HG03520 (cell line): ENCODE measurements at regions not wholly inside any gene's neighbourhood (a gene's known extent, or its start where the extent isn't known, plus 50 kb on each side); places are given as distances from the start of the nearest gene placed in this dataset.
"Not testable (repeated sequence)": the region's sequence is repeated elsewhere in the genome, so short reads cannot be mapped to it uniquely, and the experiment has no call there.

ENCODE experiments used
- ATAC-seq: cut with Tn5 transposase; IDR thresholded peaks from one replicate; pipeline ENCODE4 v1.9.1; 2021; ENCODE audit warnings: mild to moderate bottlenecking, moderate library complexity; ENCODE audit not compliant: unreplicated experiment

DNA sequence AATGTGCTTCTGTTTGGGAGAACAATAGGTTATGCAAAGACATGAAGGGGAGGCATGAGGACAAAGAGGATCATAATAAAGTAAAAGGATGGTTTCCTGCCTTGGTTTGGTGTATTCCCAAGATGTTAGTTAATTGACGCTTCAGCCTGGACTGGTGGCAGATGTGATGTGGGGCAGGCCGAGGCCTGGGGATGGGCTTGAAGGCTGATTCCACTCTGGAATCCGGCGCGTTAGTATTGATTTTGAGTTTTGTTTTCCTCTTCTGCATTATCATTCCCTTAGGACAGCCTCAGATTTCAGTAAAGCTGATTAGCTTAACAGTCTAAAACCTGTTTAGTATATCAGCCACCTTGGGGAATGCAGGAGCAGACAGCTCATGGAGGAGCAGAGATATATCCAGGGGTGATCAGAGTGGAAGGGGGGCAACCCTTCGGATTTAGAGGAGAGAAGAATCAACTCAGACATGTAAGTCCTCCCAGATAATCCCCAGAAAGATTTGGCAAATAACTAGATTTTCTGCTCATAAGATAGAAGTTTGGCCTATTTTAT is 159.8 kb upstream of the MTPN start:
- no peak for ATAC-seq

DNA sequence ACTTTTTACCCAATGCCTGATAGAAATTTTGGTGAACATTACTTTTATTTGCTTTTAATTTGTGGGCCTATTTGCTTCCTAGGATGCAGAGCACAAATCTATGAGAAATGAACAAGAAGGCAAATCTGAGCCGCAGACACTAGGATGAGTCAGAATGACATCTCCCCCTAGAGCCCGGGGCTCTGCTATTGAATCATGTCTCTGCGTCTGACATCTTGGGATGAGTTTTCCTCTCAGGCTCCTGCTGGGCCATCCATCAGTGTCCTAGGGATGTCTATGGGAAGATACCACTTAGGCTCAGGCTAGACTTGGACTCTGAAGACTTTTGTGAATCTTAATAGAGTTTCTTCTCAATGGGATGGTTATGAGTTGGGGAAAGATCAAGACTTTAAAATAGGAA is 157.3 kb upstream of the MTPN start:
- ATAC-seq: no peak

DNA sequence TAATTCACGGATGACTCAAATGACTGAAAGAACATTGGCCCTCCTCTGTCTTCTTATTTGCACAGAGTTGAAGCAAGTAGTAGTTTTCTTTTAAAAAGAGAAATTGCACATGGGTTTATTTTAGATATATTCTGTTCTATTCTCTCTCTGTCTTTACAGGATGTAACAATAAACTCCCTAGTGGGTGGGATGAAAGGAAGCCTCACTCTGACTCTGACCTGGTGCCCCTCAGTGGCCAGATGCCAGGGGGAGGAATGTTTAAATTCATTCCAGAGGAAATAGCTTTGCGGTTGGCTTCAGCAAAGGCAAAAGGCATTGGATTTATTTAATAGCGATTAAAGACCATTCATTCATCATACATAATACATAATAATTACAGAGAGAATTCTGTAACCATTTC is 156.4 kb upstream of the MTPN start:
- no peak for ATAC-seq

DNA sequence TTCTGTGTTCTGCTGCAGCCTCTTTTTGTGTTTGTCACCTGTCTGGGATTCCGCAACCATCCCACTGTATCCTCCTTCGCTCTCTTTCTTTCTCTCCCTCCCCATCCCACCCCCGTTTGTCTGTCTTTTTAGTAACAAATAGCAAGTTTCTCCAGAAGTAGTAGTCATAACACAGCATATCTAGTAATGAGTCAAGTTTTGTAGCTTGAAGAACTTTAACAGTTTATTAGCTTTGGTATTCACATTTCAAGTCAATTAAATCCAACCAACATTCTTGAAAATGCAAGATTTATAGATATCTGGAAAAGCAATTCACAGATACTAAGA is 154.1 kb upstream of the MTPN start:
- no peak for ATAC-seq

DNA sequence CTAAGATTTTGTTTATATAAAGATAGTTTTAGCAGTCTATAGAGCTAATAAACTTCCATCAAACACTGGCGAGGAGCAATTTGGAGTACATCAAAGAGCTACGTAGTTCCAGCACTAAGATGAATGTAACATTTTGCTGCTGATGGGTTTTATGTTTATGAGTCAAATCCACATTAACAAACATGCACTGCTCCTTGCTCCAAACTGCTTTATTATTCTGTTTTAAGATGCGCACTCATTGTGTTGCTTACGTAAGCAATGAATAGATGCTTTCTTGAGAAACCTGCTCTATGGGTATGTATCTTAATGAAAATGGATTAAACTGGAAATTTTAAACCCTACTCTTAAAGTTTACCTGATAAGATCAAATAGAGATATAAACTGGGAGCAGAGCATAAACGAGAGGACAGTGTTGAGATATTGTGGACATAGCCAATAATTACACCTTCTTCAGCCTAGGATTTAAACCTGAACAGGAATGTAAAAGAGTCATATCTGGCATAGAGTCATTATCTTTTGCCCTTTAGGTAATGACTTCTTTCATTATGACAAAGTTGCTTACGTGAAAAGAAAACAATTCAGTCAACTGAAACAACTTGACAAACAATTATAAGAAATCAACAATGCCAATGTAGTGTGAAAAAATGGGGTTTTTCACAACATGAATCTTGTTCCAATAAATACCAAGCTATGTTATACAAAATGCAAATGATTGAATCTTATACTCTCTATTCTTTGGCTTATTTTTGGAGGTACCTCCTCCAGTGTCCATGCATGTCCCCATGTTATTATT is 153.5 kb upstream of the MTPN start:
- no peak for ATAC-seq

DNA sequence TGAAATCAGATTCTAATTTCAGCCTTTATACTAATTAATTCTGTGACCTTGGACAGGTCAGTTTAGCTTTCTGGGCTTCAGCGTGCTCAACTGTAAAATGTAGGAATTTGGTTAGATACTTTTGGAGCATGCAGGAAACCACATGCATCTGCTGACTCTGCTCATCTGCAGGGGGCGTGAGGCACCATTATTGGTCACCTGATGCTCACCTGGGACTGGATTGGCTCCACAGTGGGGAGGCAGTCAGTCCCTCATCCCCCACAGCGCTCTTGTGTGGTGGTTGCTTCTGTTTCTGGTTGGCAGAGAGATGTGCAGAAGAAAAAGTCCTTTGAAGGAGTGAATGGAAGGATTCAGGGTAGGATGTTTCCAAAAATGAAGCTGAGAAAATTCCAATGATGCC is 150.9 kb upstream of the MTPN start:
- no peak for ATAC-seq

DNA sequence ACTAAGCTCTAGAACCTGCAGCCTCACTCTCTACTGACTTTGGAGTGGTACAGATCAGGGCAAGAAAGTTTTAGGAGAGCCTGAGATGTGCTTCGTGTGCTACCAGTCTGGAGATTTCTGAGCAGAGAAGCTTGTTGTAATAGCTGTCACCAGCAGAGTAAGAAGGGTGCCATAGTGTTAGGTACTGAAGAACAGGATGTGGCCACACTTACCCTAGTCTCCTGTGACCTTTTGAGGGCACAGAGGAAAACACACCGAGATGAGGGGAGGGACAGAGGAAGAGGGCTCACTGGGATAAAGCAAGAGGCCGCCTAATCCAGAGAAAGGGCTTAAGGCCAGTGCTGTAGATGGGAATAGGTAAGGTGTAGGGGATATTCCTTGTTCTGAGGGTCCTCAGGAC is 146.2 kb upstream of the MTPN start:
- ATAC-seq: no peak

DNA sequence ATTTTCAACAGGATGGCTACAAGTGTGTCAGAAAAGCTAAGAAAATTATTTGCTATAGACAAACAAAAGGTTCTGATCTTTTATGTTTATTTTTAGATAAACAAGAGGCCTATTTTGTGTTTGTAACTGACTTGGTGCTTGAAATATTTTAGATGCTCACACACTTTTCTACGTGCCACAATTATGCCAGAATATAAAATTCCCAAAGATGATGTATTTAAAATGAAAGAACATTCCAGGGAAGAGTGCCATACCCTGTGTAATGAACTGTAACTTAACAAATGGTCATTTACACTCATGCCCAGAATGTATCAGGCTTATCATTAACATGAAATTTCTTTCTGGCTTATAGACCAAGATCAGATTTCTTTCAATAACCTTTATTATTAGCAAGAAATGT is 144.9 kb upstream of the MTPN start:
- no peak for ATAC-seq

DNA sequence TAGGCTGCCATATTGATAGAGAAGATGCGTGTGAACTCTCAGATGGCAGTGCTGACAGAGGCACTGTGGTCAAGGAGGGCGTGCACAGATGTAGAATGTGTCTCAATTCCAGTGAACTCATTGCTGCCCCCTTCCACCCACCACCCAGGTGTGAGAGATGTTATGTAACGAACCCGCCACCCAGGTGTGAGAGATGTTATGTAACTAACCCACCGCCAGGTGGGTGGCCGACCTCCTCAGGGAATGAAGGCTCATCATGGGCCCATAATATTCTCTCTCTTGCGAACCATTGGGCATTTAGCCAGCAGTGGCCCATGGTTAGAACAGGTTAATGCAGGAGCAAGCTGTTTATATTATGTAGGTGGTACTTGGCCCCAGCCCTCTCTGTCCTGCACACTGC is 140.4 kb upstream of the MTPN start:
- ATAC-seq: no peak

DNA sequence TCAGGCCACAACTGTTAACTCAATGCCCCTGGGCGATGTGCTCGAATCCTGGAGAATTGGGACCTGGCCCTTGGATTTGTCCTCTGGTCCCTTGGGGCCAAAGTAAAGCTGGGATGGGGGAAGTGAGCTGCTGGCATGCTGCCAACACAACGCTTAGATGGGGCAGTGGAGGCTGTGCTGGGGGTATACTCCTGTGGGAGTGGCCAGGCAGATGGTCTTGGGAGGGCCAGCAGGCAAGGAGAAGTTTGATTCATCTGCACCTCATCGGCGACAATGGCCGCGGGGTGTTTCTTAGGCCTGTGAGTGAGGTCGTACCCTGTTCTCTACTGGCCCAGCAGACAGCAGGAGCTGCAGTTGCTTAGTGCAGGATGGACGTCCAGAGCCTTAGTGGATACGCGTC is 139.0 kb upstream of the MTPN start:
- ATAC-seq: no peak

DNA sequence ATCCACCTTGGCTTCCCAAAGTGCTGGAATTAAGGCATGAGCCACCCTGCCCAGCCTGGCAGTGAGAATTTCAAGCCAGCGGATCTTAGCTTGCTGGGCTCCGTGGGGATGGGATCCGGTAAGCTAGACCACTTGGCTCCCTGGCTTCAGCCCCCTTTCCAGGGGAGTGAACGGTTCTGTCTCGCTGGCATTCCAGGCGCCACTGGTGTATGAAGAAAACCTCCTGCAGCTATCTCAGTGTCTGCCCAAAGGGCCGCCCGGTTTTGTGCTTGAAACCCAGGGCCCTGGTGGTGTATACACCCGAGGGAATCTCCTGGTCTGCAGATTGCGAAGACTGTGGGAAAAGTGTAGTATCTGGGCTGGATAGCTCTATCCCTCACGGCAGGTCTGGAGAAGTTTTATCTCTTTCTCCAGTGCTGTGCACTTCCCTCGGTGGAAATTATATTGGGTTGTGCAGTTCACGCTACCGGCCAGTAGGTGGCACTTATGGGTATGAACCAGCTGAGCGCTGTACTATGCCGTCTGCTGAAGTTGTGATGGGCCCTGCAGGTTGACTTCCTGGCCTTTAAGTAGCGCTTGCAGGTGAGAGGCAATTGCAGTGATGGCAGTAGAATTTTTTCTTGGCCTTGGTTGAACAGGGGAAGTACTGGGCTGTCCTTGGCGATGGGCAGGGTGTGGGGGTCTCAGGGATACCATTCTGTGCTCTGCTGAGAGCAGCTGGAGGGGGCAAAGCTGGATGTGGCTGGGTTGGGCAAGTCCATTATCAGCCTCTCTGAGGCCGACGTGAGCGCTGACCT is 138.0 kb upstream of the MTPN start:
- peak; percentile 98 for ATAC-seq

DNA sequence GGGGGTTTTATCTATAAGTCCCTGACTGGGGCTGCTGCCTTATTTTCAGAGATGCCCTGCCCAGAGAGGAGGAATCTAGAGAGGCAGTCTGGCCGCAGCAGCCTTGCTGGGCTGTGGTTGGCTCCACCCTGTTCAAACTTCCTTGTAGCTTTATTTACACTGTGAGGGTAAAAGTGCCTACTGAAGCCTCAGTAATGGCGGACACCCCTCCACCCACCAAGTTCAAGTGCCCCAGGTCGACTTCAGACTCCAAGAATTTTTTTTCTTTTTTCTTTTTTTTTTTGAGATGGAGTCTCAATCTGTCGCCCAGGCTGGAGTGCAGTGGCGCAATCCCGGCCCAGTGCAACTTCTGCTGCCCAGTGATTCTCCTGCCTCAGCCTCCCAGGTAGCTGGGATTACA is 137.3 kb upstream of the MTPN start:
- not testable (repeated sequence) for ATAC-seq

DNA sequence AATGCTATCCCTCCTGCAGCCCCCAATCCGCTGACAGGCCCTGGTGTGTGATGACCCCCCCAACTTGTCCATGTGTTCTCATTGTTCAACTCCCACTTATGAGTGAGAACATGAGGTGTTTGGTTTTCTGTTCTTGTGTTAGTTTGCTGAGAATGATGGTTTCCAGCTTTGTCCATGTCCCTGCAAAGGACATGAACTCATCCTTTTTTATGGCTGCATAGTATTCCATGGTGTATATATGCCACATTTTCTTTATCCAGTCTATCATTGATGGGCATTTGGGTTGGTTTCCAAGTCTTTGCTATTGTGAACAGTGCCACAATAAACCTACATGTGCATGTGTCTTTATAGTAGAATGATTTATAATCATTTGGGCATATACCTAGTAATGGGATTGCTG is 131.9 kb upstream of the MTPN start:
- not testable (repeated sequence) for ATAC-seq

DNA sequence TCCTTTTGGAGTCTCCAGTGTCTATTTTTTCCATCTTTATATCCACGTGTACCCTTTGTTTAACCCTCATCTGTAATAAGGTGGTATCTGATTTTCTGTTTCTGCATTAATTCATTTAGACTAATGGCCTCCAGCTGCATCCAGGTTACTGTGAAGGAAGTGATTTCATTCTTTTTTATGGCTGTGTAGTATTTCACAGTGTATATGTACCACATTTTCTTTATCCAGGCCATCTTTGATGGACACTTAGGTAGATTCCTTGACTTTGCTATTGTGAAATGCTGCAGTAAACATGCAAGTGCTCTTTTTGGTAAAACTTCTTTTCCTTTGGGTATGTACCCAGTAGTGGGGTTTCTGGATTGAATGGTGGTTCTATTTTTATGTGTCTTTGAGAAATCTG is 128.0 kb upstream of the MTPN start:
- ATAC-seq: no peak

DNA sequence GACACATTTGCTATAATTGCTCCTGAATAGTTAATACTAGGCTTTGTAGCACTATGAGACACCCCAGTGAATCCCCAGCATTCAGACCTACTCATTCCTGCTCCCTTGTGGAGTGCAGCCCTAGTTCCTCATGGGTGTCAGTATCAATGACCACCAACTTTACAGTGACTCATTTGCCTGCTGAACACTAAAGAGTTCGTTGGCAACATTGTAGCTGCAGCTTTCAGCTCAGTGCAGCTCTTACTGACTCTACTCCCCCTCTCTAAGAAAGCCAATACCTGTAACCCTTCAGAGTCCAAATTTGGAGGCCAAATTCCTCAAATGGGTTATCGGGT is 127.1 kb upstream of the MTPN start:
- no peak for ATAC-seq

DNA sequence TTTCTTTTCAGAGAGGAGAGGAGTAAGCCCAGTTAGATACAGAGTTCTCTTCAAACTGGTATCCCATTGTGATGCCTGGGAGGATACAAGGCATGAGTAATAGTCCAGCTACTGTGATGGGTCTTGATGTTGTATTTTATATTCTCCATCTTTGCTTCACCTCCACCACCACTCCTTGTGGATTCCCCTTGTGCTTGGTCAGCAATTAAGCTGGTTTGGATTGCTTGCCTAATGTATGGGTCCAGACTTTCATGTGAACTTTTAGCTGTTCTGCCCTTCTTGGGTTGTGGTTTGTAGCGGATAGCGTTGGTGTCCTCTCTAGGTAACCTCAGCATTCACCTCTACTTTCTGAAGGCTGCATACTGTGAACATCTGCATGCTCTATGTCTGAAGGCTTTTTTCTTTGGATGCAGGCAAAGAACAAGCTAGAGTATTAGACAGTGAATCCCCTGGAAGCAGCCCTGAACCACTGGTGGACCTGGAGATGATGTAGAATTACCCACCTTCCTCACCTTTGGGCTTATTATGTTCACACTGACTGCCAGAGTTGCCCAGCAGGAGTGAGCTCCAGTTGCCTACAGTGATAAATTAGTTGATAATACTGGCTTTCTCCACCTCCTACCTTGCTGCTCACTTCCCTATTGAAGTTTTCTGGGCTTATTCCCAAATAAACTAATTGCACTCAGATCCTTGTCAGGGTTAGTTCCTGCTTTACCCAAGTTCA is 126.5 kb upstream of the MTPN start:
- ATAC-seq: no peak

DNA sequence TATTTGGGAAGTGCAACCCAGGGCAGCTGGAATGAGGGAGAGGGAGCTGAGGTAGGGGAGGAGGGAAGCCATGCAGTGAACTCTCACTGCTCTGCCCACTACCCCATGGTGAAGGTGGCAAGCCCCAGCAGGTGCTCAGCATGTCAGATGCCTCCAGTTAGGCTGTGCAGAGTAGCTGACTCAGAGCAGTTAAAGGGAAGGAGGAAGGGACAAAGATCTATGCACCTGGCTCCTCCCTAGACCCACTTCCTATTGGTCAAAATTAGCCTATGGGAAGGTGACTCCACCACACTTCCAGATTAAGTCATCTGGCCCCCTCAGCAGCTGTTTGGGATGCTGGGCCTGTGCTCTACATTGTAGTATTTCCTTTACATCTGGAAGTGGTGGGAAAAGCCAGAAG is 125.7 kb upstream of the MTPN start:
- no peak for ATAC-seq

DNA sequence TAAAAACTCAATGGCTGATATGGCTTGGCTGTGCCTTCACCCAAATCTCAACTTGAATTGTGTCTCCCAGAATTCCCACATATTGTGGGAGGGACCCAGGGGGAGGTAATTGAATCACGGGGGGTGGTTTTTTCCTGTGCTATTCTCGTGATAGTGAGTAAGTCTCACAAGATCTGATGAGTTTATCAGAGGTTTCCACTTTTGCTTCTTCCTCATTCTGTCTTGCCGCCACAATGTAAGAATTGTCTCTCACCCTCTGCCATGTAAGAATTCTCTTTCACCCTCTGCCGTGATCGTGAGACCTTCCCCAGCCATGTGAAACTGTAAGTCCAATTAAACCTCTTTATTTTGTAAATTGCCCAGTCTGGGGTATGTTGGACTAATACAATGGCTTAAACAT is 115.6 kb upstream of the MTPN start:
- not testable (repeated sequence) for ATAC-seq

DNA sequence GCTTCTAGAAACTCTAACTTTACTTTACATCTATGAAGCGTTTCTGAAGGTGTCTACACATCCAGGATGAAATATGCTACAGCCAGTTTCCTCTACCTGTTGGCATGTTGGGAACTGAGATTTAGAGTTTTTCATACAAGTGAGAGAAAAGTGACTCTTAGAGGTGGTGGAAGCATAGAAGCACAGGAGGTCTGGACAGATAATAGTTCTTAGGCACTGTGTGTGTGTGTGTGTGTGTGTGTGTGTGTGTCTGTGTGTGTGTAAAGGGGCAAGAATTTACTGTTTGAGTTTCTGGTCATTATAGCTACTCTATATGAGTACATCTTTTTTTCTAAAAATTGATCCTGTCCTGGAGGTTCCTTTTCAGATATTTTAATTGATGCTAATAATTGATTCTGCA is 110.7 kb upstream of the MTPN start:
- no peak for ATAC-seq

DNA sequence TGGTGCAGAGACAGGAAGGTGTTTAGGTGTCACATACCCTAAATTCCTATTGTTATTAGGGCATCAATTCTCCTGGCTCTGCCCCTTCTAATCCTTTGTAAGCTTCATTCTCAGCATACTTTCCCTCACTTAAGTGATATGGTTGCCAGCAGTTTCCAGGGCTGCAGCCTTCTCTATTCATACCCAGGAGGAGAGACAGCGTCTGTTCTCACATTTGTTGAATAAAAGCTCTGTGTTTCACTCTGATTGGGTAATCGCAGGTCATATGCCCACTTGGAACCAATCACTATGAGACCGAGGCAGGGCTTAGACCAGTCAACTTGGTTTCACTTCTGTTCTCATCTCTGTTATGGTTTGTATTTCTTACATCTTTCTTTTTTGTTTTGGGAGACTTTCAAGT is 109.6 kb upstream of the MTPN start:
- peak; percentile 98 for ATAC-seq

DNA sequence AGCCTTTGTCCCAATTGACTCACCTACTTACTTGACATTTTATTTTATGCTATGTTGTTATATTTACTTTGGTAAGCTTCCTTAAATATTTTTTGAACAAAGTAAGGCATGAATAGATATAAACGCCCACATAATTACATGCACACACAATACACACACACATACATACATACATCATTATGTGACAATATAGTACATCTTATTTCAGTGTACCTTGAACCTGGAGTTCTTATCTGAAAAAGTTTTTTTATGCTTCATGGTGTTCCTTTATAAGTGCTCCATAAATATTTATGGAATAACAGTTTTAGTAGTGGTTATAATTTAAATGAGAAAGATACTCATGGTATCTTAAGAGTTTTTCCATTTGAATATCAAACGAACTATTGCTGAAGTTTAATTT is 102.8 kb upstream of the MTPN start:
- ATAC-seq: no peak

DNA sequence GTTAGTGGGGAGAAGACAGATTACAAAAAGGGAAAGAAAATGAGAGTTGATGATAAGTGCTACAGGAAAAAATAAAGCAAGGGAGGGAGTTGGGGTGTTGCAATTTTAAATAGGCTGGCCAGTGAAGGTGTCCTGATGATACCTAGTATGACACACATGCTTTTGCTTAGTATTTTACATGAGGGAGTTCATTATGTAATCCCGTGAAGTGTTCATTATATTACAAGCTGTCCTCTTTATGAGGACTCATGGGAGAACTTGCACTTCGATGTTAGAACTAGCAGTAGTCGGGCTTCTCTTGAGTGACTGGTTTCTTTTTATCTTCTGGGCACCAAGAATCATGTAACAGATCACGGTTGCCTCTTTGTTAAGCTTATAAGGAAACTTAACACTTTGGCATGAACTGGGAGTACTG is 102.3 kb upstream of the MTPN start:
- ATAC-seq: no peak
